ENCODE measurements at regions not wholly inside any gene's neighbourhood (a gene's known extent, or its start where the extent isn't known, plus 50 kb on each side); places are given as distances from the start of the nearest gene placed in this dataset.

GRCh38 chr12:78680596-78680995 is 184.0 kb upstream of the SYT1 start:
- ChIA-PET CTCF (interaction anchor here (1.0 kb wide), 1 partner anchor 129 kb away, joined by 3 read pairs; no protein-coding TSS in a partner anchor), POLR2A (ENCODE audit: unreplicated experiment) (no interaction called here)
- H4K91ac ChIP-seq (ENCODE audit: insufficient read depth, low read depth, low read length): no peak overlapping the region
- no peaks in the 10 kb centered on the region for H3K4me1 ChIP-seq (ENCODE audit: control insufficient read depth, insufficient read depth, low read length)
- H2BK5ac ChIP-seq (ENCODE audit: low read depth, low read length, poor library complexity, severe bottlenecking): no peak overlapping the region
- H4K5ac ChIP-seq (ENCODE audit: low read depth, low read length): no peak overlapping the region
- H3K23ac ChIP-seq (ENCODE audit: low read depth, low read length): no peak overlapping the region
- H2AK9ac ChIP-seq (replicated peaks; ENCODE audit: low read depth, low read length, poor library complexity): no peak overlapping the region
- no peak overlapping the region for H3K4ac ChIP-seq (ENCODE audit: low read depth, low read length)
- H2AFZ ChIP-seq (replicated peaks; ENCODE audit: low read length, poor library complexity): no peak overlapping the region
- no CpG with 5 or more reads among the region's 4 CpGs for WGBS, 2 experiments (ENCODE audit: extremely low coverage in 2 of 2, insufficient read length in 1 of 2)
- ATAC-seq (ENCODE audit: low read depth) (no peak), DNase-seq (no peak)
- no peaks in the 10 kb centered on the region for H4K20me1 ChIP-seq (ENCODE audit: insufficient read depth, low read length)
- H3K18ac ChIP-seq (ENCODE audit: low read depth, low read length): no peak overlapping the region
- no peak overlapping the region for H2AK5ac ChIP-seq (ENCODE audit: low read depth, low read length)
- no peak overlapping the region for H2BK20ac ChIP-seq (ENCODE audit: low read depth, low read length)
- H3K79me1 ChIP-seq (ENCODE audit: low read depth in 1 of 2, low read length in 2 of 2): no peaks in the 10 kb centered on the region
- no peaks in the 10 kb centered on the region for H3K9me3 ChIP-seq (ENCODE audit: control insufficient read depth, insufficient read depth, low read length)
- H3K14ac ChIP-seq (replicated peaks; ENCODE audit: low read depth, low read length): no peak overlapping the region
- no peak overlapping the region for H3K4me3 ChIP-seq (ENCODE audit: insufficient read depth, low read depth, low read length)
- no peaks in the 10 kb centered on the region for H3K9me1 ChIP-seq (ENCODE audit: insufficient read depth, low read length)
- dilution Hi-C loops (cut with HindIII; ENCODE audit: low sequenced_read_pairs, unreplicated experiment): no loop called here
- TF ChIP-seq BHLHE40 (IDR thresholded peaks at IDR 0.05; ENCODE audit: low read depth, low read length): no peak
- no peak overlapping the region for H3K56ac ChIP-seq (ENCODE audit: extremely low read depth, insufficient read depth, low read length)
- H3K9ac ChIP-seq (ENCODE audit: low read depth, low read length): no peak overlapping the region
- H3K4me2 ChIP-seq (ENCODE audit: low read depth, low read length): no peak overlapping the region
- no peak overlapping the region for H4K8ac ChIP-seq (ENCODE audit: low read depth in 2 of 2, low read length in 2 of 2)
- H2BK15ac ChIP-seq (ENCODE audit: low read depth, low read length): no peak overlapping the region
- no peaks in the 10 kb centered on the region for H3K36me3 ChIP-seq (ENCODE audit: control insufficient read depth, insufficient read depth, low read length)
- no peak overlapping the region for H2BK120ac ChIP-seq (ENCODE audit: low read depth, low read length)
- intact Hi-C loops (cut with micrococcal nuclease): no loop called here
- no TSS peak for BruUV-seq (replicated peaks)
- no peaks in the 10 kb centered on the region for H3K27me3 ChIP-seq (ENCODE audit: control insufficient read depth, insufficient read depth, low read length)
- H3K27ac ChIP-seq (ENCODE audit: insufficient read depth, low read length): no peak overlapping the region
- in situ Hi-C loops (cut with MboI; ENCODE audit: low sequenced_read_pairs): no loop called here
